AG10803 (cell line): ENCODE measurements at regions not wholly inside any gene's neighbourhood (a gene's known extent, or its start where the extent isn't known, plus 50 kb on each side); places are given as distances from the start of the nearest gene placed in this dataset.

ENCODE experiments used
- DNase-seq: peaks from one replicate; pipeline ENCODE4 v3.0.0; 2010; ENCODE audit warnings: low read depth
- H3K4me3 ChIP-seq: 2 replicates; pipeline ENCODE4 v1.5.1; 2011; ENCODE audit warnings: mild to moderate bottlenecking, low read length, control low read depth
- CTCF ChIP-seq: conservative IDR thresholded peaks from 2 replicates; pipeline ENCODE4 v1.5.1; 2011; ENCODE audit warnings: mild to moderate bottlenecking, low read length, control low read depth, inconsistent platforms

- DNase-seq, result no peak
Observed at GRCh38 chrX:39752815-39753214, 344.9 kb downstream of the BCOR start.

GRCh38 chrX:39753293-39753996 is 344.3 kb downstream of the BCOR start:
- no peak for DNase-seq
- no peak for TF ChIP-seq CTCF
- H3K4me3 ChIP-seq, result no peak overlapping the region

More at GRCh38 chrX:39752815-39753214, 344.9 kb downstream of the BCOR start:
- TF ChIP-seq CTCF, result no peak
- no peak overlapping the region for H3K4me3 ChIP-seq

- TF ChIP-seq CTCF, result no peak
- no peak overlapping the region for H3K4me3 ChIP-seq
- peak; percentile 93 for DNase-seq
Observed at GRCh38 chrX:39755143-39756032, 342.4 kb downstream of the BCOR start.

- peak; percentile 43 for DNase-seq
- H3K4me3 ChIP-seq, result no peak overlapping the region
- TF ChIP-seq CTCF, result no peak
Observed at GRCh38 chrX:39756086-39756883, 341.5 kb downstream of the BCOR start.

GRCh38 chrX:39757971-39758370 is 339.8 kb downstream of the BCOR start:
- DNase-seq, result peak; percentile 82
- H3K4me3 ChIP-seq, result no peak overlapping the region
- no peak for TF ChIP-seq CTCF

- no peak overlapping the region for H3K4me3 ChIP-seq
- TF ChIP-seq CTCF, result no peak
- DNase-seq, result no peak
Observed at GRCh38 chrX:39758791-39759525, 338.8 kb downstream of the BCOR start.
